ACC112 (cell line): ENCODE measurements at regions not wholly inside any gene's neighbourhood (a gene's known extent, or its start where the extent isn't known, plus 50 kb on each side); places are given as distances from the start of the nearest gene placed in this dataset.
"Not testable (repeated sequence)": the region's sequence is repeated elsewhere in the genome, so short reads cannot be mapped to it uniquely, and the experiment has no call there.

ENCODE experiments used
- H2AFZ ChIP-seq: fragments of 200-600 bp; sonication (generic); one replicate; pipeline ENCODE4 v1.6.0; 2017; ENCODE audit warnings: antibody characterized with exemption, low read length; ENCODE audit not compliant: unreplicated experiment
- H3K27ac ChIP-seq: fragments of 200-600 bp; sonication (generic); 2 replicates; pipeline ENCODE4 v1.5.1; 2014; ENCODE audit warnings: low read depth, mild to moderate bottlenecking, antibody characterized with exemption, low read length, moderate library complexity
- H3K27me3 ChIP-seq: fragments of 200-600 bp; sonication (generic); 2 replicates; pipeline ENCODE4 v1.6.1; 2014; ENCODE audit warnings: mild to moderate bottlenecking, antibody characterized with exemption, low read length, moderate library complexity, mixed read lengths; ENCODE audit not compliant: insufficient read depth
- H3K36me3 ChIP-seq: fragments of 200-600 bp; sonication (generic); 2 replicates; pipeline ENCODE4 v1.6.1; 2016; ENCODE audit warnings: mild to moderate bottlenecking, antibody characterized with exemption, low read length, moderate library complexity, mixed read lengths; ENCODE audit not compliant: insufficient read depth
- H3K4me1 ChIP-seq: fragments of 200-600 bp; sonication (generic); one replicate; pipeline ENCODE4 v1.6.1; 2016; ENCODE audit warnings: low read length, mixed read lengths; ENCODE audit not compliant: insufficient read depth, unreplicated experiment, control insufficient read depth
- H3K4me3 ChIP-seq: fragments of 200-600 bp; sonication (generic); 2 replicates; pipeline ENCODE4 v1.5.1; 2014; ENCODE audit warnings: mild to moderate bottlenecking, low read depth, low read length
- H3K79me2 ChIP-seq: fragments of 200-600 bp; sonication (generic); one replicate; pipeline ENCODE4 v1.6.0; 2016; ENCODE audit warnings: low read length; ENCODE audit not compliant: control insufficient read depth, unreplicated experiment, insufficient read depth

- Histone ChIP-seq H3K27me3 (peaks cover 8% of the 10 kb centered on the region; the same call in 1 of the 2 replicates), H2AFZ (no peak overlapping the region), H3K36me3 (no peaks in the 10 kb centered on the region), H3K4me3 (no peak overlapping the region), H3K27ac (no peak overlapping the region), H3K79me2 (no peaks in the 10 kb centered on the region), H3K4me1 (no peaks in the 10 kb centered on the region)
Measured at GRCh38 chr3:75237477-75237876, 426.7 kb upstream of the FRG2C start.

DNA sequence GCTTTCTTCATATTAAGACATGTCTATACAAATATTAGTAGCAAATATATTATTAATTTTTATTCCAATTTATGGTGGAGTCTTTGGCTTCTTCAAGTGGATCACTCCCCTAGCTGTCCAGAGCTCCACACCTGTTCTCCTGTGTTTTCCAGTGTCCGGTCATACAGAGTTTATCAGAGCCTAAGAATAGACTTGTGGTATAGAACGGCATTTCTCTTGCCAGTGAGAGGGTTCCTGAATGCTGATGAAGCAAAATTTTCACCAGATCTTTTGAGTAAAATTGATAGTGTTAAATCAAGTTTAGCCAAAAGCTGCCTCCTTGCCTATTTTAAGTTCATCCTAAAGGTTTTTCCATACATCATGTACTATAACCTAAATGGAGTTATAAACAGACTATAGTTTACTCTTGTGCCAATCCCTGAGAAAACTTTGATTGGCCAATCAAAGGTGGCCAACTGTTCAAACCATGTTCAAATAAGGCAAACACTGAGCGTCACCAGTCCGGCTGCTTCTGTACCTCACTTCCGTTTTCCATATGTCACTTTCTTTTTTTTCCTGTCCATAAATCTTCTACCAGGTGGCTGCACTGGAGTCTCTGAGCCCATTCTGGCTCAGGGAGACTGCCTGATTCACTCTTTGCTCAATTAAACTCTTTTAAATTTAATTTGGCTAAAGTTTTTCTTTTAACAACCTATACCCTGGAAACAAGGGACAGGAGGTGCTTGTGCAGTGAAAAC lies 422.7 kb upstream of the FRG2C start:
- not testable (repeated sequence) for H3K4me3 ChIP-seq, H3K27ac ChIP-seq, H3K79me2 ChIP-seq, H2AFZ ChIP-seq, H3K36me3 ChIP-seq, H3K4me1 ChIP-seq
- peaks cover 10% of the 10 kb centered on the region; the same call in 1 of the 2 replicates for H3K27me3 ChIP-seq

GRCh38 chr3:75242012-75242735 lies 422.0 kb upstream of the FRG2C start:
- Histone ChIP-seq H3K27ac (no peak overlapping the region), H3K27me3 (peaks cover 10% of the 10 kb centered on the region; the same call in 1 of the 2 replicates), H3K36me3 (no peaks in the 10 kb centered on the region), H3K79me2 (no peaks in the 10 kb centered on the region), H3K4me3 (no peak overlapping the region), H2AFZ (no peak overlapping the region), H3K4me1 (no peaks in the 10 kb centered on the region)

DNA sequence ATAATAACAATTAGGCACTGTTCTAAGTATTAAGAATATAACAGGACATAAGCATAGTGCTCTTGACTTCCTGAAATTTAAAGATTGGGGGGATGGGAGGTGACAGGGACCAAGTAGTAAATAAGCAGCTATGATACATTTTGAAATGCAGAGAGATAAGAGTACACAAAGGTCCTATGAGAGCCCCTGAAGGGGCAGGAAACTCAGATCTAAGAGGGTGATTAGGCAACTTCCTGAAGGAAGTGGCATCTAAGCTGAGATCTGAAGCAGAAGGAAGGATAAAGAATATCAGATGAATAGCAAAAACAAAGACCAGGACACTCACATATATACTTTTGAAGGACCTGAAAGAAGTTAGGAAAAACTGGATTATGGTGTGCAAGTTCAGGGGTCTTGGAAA lies 415.2 kb upstream of the FRG2C start:
- Histone ChIP-seq H3K4me3 (no peak overlapping the region), H3K27ac (no peak overlapping the region), H3K36me3 (no peaks in the 10 kb centered on the region), H3K4me1 (no peaks in the 10 kb centered on the region), H3K79me2 (no peaks in the 10 kb centered on the region), H3K27me3 (no peaks in the 10 kb centered on the region), H2AFZ (no peak overlapping the region)

- no peaks in the 10 kb centered on the region for H3K36me3 ChIP-seq
- H3K4me1 ChIP-seq: no peaks in the 10 kb centered on the region
- peaks cover 10% of the 10 kb centered on the region; the same call in 1 of the 2 replicates for H3K27me3 ChIP-seq
- H3K27ac ChIP-seq: no peak overlapping the region
- no peak overlapping the region for H3K4me3 ChIP-seq
- H3K79me2 ChIP-seq: no peaks in the 10 kb centered on the region
- H2AFZ ChIP-seq: no peak overlapping the region
Measured at GRCh38 chr3:75254685-75255084, 409.4 kb upstream of the FRG2C start.

DNA sequence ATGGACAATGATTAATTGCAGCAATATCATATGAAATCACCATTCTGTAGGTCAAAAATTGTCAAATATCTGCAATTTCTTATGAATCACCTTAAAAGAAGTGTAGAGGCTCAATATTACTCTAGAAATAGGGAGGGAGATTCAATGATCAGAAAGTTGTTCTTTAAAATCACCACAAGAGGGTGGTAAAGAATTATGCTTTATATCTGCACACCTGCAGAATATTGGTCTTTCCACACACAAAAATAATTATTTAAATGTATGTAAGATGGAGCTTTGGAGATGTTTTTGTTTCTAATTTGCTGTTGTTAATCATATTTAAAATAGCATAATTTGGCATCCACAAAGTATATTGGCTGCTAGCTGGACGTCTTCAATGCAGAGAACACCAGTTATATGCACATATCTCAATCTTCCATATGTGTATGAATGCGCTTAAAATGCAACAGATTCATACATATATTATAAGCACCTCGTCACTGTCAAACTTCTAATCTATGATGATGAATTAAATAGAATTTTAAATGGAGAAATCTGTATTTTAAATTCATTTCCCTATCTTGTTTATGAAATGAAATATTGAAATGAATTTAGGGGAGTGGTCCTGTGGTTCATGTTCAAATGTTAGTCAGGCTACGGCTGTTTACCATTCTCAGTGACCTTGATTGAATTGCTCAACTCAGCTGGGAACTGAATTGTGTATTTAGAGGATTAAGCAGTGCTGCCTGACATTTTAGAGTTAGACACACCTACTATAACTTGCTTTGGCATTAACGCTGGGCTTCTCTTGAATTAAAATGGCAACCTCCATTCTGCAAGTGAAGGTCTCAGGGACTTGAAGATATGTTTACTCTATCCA lies 405.1 kb upstream of the FRG2C start:
- H3K4me1 ChIP-seq, H3K79me2 ChIP-seq, H3K36me3 ChIP-seq, H2AFZ ChIP-seq, H3K4me3 ChIP-seq, H3K27ac ChIP-seq: not testable (repeated sequence)
- peaks cover 18% of the 10 kb centered on the region for H3K27me3 ChIP-seq

DNA sequence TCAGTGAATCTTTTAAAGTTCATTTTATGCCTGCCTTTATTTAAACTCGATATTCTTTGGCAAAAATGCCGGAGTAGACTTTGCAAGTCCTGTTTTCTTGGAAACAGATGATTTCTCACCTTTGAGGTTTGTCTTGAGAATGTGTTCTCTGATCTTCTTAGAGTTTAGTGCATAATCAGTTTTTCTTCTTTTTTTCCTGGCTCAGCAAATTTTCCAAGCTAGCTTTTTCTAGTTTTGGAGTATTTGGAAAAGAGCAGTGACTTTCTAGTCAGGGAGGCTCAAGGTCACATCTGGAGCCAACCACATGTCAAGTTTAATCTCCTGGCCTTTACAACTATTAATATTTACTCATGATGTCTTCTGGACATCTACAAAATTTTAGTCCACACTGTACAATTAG lies 403.2 kb upstream of the FRG2C start:
- not testable (repeated sequence) for H2AFZ ChIP-seq, H3K36me3 ChIP-seq, H3K4me1 ChIP-seq, H3K27ac ChIP-seq, H3K79me2 ChIP-seq, H3K4me3 ChIP-seq
- peaks cover 29% of the 10 kb centered on the region for H3K27me3 ChIP-seq

GRCh38 chr3:75262661-75263060 lies 401.5 kb upstream of the FRG2C start:
- no peak overlapping the region for H3K27ac ChIP-seq
- H3K4me1 ChIP-seq: no peaks in the 10 kb centered on the region
- no peaks in the 10 kb centered on the region for H3K36me3 ChIP-seq
- no peak overlapping the region for H3K4me3 ChIP-seq
- no peaks in the 10 kb centered on the region for H3K79me2 ChIP-seq
- H2AFZ ChIP-seq: no peak overlapping the region
- H3K27me3 ChIP-seq: peaks cover 23% of the 10 kb centered on the region

GRCh38 chr3:75265897-75266296 lies 398.2 kb upstream of the FRG2C start:
- H3K79me2 ChIP-seq: no peaks in the 10 kb centered on the region

DNA sequence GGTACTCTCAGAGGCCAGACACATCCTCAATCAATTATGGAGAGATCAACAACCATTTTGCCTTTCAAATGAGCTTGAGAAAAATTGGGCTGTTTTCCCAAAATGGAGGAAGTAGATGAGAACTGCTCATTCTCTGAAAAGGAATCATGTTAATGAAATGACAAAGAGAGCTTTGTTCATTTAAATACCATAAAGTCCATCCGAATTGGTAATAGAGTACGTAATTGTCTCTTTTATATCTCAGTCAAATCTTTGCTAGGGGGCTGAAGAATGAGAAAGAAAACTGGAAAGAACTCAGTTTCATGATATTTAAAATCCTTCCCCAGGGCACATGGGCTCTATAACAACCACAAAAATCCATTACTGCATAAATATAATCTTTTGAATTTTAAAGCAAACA lies 395.6 kb upstream of the FRG2C start:
- H3K27ac ChIP-seq, H2AFZ ChIP-seq, H3K4me3 ChIP-seq, H3K4me1 ChIP-seq, H3K36me3 ChIP-seq, H3K79me2 ChIP-seq: not testable (repeated sequence)
- H3K27me3 ChIP-seq: peaks cover 30% of the 10 kb centered on the region

More at GRCh38 chr3:75265897-75266296, 398.2 kb upstream of the FRG2C start:
- H2AFZ ChIP-seq: no peak overlapping the region
- H3K27me3 ChIP-seq: peaks cover 35% of the 10 kb centered on the region
- no peaks in the 10 kb centered on the region for H3K4me1 ChIP-seq
- no peaks in the 10 kb centered on the region for H3K36me3 ChIP-seq
- H3K4me3 ChIP-seq: no peak overlapping the region
- no peak overlapping the region for H3K27ac ChIP-seq
